Astrocyte of the spinal cord (primary cell): ENCODE measurements at regions not wholly inside any gene's neighbourhood (a gene's known extent, or its start where the extent isn't known, plus 50 kb on each side); places are given as distances from the start of the nearest gene placed in this dataset.
A peak's percentile ranks its signal among the peaks of the same experiment; 100 is the strongest.

Experiments
- DNase-seq: peaks from one replicate; pipeline ENCODE4 v3.0.0; 2011; ENCODE audit warnings: low read depth, low spot score
- H3K4me3 ChIP-seq: 2 replicates; pipeline ENCODE4 v1.5.1; 2011; ENCODE audit warnings: low read depth, mild to moderate bottlenecking, low read length, moderate library complexity
- in situ Hi-C: cut with HindIII; loops from 2 replicates; pipeline ENCODE4 v1.10.0; 2017; ENCODE audit warnings: low sequenced_read_pairs
- TF ChIP-seq, protein P1 (sequence below): IDR thresholded peaks from 2 replicates; pipeline ENCODE4 v1.5.1; 2012; ENCODE audit warnings: low read depth, mild to moderate bottlenecking, low read length, inconsistent platforms

DNA sequence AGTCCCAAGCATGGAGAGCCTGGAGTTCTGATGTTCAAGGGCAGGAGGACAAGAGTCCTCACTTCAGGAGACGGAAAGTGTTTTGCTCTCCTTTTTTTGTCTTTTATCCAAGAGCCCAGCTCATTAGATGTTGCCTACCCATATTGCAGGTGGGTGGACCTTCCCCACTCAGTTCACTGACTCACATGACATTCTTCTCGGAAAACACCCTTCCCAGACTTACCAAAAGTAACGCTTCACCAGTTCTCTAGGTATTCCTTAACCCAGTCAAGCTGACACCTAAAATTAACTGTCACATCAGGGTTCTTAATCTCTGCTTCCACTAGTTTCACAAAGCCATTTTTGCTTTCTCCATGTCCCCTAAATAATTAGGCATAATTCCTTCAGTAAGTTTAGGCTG is 2215.4 kb upstream of the PCDH20 start:
- H3K4me3 ChIP-seq = no peak overlapping the region
- in situ Hi-C loops = no loop called here
- TF ChIP-seq, protein P1, sequence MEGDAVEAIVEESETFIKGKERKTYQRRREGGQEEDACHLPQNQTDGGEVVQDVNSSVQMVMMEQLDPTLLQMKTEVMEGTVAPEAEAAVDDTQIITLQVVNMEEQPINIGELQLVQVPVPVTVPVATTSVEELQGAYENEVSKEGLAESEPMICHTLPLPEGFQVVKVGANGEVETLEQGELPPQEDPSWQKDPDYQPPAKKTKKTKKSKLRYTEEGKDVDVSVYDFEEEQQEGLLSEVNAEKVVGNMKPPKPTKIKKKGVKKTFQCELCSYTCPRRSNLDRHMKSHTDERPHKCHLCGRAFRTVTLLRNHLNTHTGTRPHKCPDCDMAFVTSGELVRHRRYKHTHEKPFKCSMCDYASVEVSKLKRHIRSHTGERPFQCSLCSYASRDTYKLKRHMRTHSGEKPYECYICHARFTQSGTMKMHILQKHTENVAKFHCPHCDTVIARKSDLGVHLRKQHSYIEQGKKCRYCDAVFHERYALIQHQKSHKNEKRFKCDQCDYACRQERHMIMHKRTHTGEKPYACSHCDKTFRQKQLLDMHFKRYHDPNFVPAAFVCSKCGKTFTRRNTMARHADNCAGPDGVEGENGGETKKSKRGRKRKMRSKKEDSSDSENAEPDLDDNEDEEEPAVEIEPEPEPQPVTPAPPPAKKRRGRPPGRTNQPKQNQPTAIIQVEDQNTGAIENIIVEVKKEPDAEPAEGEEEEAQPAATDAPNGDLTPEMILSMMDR = no peak
- DNase-seq = no peak

DNA sequence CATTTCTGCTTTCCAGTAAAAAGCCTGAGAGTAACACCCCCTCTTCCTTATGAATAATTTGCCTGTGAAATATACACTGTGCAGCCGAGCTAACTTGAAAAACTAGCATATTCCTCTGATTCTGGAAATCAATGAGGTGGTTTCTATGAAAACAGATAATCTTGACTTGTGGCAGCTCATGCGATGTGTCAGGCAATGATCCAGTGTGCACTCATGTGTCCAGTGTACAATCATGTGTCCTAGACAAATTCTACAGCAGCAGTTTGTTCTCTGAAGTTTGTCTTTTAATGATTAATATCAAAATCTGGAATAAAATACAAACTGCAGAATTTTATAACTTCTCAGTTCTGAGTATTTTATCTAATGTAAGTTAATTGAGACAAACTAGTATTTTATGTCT is 2213.9 kb upstream of the PCDH20 start:
- TF ChIP-seq, protein P1 = no peak
- no peak for DNase-seq
- in situ Hi-C loops = no loop called here
- H3K4me3 ChIP-seq = no peak overlapping the region

DNA sequence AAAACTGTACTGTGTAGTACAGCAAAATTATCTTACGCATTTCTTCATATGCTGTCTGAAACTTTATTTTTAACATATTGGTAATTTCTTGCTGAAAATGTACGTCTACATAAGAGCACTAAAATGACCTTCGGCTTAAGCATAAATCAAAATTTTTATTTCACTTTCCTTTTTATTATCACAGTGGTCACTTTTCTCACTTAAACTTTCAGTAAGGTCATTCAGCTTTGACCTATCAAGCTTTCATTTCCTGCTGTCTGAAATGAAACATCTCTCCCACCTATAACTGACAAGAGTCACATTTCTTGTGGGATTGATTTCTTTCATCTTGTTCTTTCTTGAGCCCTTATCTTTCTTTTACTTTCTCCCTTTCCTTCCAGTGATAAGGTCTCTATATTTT is 2212.7 kb upstream of the PCDH20 start:
- in situ Hi-C loops = no loop called here
- TF ChIP-seq, protein P1 = no peak
- no peak for DNase-seq
- no peak overlapping the region for H3K4me3 ChIP-seq

DNA sequence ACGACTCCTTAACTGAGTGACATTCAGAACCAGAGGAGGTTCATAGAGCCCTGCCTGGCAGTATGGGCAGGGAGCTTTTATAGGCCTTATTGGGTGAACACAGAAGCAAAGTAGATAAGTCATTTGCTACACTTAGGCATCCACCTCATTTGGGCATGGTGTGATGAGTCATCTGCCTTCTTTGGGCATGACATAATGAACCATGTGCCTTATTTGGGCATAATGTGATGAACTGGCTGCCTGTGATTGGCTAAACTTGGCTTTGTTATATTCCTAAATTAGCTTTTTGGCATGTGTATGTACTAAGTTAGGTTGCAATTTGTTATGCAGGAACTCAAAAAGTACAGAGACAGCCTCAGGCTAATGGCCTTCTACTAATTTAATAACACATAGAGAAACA is 2210.2 kb upstream of the PCDH20 start:
- in situ Hi-C loops = no loop called here

DNA sequence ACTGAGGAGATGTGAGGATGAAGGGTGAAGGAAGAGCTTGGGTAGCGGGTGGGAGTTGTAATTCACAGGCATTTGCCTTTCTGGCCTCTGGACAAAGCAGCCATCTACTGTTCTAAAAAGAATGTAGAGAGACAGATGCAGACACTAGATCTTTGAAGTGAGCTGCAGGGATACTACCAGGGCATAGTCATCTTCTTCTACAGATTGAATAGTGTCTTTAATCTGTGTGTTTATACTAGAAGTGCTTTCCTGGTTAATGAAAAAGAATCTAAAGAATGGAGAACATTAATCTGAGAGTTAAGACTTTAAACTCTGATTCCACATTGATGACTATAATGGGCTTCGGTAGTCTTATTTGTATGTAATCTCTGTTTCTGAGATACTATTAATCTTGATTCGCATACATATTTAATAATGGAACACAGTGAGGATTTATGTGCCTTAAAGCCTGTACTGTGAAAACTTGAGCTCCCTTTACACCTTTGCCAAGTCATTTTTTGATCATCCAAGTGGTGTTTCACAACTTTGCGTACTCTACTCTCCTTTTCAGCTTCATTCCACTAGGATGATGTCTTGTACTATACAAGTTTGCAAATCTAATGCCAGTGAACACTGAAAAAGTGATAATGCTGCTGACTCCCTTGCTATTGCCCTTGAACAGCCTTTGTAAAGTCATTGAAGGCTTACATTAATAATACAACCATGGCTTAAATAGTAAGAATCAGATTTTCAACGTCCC is 2199.4 kb upstream of the PCDH20 start:
- no peak for DNase-seq
- in situ Hi-C loops = no loop called here
- H3K4me3 ChIP-seq = no peak overlapping the region
- TF ChIP-seq, protein P1 = no peak

More for the DNA sequence above, 2210.2 kb upstream of the PCDH20 start:
- DNase-seq = peak; percentile 15
- H3K4me3 ChIP-seq = no peak overlapping the region
- TF ChIP-seq, protein P1 = no peak

DNA sequence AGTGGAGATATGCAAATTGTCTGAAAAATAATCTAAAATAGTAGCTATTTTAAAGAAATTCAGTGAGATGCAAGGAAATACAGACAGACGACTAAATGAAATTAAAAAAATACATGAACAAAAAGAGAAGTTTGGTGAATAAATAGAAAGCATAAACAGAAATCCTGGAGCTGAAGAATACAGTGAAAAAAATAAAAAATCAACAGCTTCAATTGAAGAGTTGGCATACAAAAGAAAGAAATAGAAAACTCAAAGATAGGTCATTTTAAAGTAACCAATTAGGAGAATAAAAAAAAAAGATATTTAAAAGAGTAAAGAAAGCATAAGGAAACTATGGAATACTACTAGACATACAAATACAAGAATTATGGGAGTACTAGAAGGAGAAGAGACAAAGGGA is 2191.5 kb upstream of the PCDH20 start:
- no peak overlapping the region for H3K4me3 ChIP-seq
- TF ChIP-seq, protein P1 = no peak
- in situ Hi-C loops = no loop called here
- DNase-seq = no peak
